GM12864 (cell line): ENCODE measurements at regions not wholly inside any gene's neighbourhood (a gene's known extent, or its start where the extent isn't known, plus 50 kb on each side); places are given as distances from the start of the nearest gene placed in this dataset.

Experiments used
- DNase-seq: peaks from one replicate; pipeline ENCODE4 v3.0.0-alpha.2; 2011; ENCODE audit warnings: low read depth
- H3K4me3 ChIP-seq: 2 replicates; pipeline ENCODE4 v1.5.1; 2011; ENCODE audit warnings: mild to moderate bottlenecking, low read depth, low read length, control low read depth
- TF ChIP-seq, protein P1 (sequence below): IDR thresholded peaks from 2 replicates; pipeline ENCODE4 v1.5.1; 2011; ENCODE audit warnings: low read depth, mild to moderate bottlenecking, moderate library complexity, low read length, control low read depth, inconsistent platforms; ENCODE audit errors: missing control alignments

DNA sequence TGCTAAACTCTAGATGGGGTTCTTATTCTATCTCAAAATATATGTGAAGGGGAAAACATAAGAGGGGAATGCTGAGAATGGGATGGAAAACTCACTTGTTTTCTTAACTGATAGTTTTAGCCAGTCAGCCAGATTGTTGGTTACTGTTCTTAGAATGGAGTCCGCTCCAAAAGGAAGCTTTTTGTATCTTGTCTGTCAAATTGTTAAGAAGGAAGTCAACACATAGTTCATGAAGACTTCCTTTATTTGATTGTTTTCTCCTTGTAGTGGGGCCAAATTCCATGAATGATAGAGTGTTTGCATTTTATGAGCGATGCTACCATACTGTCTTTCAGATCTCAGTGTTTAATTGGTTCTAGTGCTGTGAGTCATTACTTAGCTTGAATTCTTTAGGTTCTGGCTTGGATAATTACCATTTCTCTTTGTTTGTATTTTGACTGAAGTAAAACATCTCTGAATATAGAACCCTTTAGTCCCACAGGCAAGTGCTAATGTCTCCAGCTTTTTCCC, 98.3 kb upstream of the GOT2 start:
- H3K4me3 ChIP-seq, result no peak overlapping the region
- TF ChIP-seq, protein P1, sequence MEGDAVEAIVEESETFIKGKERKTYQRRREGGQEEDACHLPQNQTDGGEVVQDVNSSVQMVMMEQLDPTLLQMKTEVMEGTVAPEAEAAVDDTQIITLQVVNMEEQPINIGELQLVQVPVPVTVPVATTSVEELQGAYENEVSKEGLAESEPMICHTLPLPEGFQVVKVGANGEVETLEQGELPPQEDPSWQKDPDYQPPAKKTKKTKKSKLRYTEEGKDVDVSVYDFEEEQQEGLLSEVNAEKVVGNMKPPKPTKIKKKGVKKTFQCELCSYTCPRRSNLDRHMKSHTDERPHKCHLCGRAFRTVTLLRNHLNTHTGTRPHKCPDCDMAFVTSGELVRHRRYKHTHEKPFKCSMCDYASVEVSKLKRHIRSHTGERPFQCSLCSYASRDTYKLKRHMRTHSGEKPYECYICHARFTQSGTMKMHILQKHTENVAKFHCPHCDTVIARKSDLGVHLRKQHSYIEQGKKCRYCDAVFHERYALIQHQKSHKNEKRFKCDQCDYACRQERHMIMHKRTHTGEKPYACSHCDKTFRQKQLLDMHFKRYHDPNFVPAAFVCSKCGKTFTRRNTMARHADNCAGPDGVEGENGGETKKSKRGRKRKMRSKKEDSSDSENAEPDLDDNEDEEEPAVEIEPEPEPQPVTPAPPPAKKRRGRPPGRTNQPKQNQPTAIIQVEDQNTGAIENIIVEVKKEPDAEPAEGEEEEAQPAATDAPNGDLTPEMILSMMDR, result no peak
- no peak for DNase-seq

DNA sequence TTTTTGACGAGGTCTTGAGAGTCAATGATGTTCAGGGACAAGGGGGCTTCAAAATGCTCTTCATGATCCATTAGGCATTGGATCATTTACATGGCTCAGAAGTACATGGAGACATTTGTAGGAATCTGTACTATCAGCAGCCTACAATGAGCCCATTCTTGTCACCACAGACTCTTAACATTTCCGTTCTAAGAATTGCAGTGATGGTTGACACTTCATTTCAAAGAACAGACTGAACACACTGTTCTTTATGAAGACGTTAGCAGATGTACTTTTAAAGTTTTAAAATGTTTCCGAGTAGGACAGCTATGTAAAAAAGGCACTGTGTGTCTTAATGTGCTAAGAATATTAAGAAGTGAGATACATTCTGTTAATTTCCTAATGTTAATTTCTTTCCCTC, 97.3 kb upstream of the GOT2 start:
- TF ChIP-seq, protein P1, result no peak
- DNase-seq, result no peak
- H3K4me3 ChIP-seq, result no peak overlapping the region

DNA sequence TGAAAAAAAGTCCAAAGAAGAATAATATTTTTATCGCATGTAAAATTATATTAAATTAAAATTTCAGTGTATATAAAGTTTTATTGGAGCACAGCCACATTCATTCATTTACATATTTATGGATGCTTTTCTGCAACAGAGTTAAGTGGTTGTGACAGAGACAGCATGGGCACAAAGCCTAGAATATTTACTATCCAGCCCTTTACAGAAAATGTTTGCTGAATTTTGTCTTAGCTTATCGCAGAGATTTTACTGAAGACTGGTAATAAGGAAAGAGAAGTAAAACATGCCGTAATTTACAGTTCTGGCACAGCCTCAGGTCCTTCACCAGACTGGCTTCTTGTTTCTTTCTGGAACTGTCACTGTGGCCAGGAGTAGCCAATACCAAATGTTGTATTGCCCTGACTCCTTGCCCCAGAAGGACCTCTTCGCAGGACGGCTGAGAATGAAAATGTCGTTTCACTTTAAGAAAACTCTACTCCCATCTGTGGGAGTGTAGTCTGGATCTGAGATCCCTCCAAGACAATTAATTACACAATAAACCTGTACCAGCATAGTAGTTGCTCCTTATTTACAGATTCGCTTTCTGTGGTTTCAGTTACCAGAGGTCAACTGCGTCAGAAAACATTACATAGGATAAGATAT, 94.9 kb upstream of the GOT2 start:
- H3K4me3 ChIP-seq, result no peak overlapping the region
- DNase-seq, result no peak
- TF ChIP-seq, protein P1, result no peak

DNA sequence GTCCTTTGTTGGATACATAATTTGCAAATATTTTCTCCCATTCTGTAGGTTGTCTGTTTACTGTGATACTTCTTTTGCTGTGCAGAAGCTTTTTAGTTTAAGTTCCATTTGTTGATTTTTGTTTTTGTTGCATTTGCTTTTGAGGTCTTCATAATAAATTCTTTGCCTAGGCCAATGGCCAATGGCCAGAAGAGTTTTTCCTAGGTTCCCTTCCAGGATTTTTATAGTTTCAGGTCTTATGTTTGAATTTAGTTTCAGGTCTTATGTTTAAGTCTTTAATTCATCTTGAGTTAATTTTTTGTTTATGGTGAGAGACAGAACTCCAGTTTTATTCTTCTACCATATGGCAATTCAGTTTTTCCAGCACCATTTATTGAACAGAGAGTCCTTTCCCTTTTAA, 90.1 kb upstream of the GOT2 start:
- DNase-seq, result no peak
- H3K4me3 ChIP-seq, result no peak overlapping the region
- TF ChIP-seq, protein P1, result no peak

GRCh38 chr16:58821886-58822285, 87.8 kb upstream of the GOT2 start:
- DNase-seq, result no peak
- H3K4me3 ChIP-seq, result no peak overlapping the region
- TF ChIP-seq, protein P1, result no peak

DNA sequence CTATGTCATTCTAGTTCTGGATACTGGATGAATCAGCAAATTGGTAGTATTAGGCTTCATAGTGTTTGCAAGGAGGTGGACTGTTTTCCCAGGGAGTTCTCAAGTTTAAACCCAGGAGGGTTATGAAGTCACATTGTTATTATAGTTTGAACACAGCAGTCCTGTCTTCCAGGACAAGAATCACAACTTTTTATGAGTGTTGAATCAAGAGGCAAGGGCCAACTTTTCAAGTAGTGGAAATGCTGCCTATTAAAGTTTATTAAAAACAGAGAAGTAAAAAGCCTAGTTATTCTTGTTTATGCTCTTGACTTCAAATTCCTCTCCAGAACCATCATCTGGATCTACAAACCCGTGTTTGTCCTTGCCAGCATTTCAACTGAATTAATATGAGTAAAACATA, 86.3 kb upstream of the GOT2 start:
- H3K4me3 ChIP-seq, result no peak overlapping the region
- TF ChIP-seq, protein P1, result no peak
- no peak for DNase-seq

- H3K4me3 ChIP-seq, result no peak overlapping the region
- no peak for DNase-seq
- TF ChIP-seq, protein P1, result no peak
Measured at GRCh38 chr16:58815181-58815888, 81.2 kb upstream of the GOT2 start.
